ENCODE measurements at regions not wholly inside any gene's neighbourhood (a gene's known extent, or its start where the extent isn't known, plus 50 kb on each side); places are given as distances from the start of the nearest gene placed in this dataset.

DNA sequence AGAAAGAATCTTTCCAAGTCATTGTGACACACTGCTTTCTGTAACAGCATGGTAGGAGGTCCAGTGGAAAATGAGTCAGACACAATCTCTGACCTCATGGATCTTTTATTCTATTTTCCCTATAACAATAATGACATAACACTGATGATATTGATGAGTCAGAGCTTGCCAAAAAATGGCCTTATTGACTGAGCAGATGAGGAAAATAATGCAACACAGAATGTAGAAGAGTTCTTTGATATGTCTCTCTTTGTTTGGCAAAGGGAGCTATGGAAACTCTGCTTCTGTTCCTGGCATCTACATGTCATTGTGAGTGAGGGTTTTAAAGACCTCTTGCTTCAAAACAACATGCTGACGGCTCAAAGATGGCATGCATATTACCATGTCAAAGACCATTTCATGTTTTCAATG is 443.1 kb upstream of the ZNF608 start:
- TF ChIP-seq, protein P1, sequence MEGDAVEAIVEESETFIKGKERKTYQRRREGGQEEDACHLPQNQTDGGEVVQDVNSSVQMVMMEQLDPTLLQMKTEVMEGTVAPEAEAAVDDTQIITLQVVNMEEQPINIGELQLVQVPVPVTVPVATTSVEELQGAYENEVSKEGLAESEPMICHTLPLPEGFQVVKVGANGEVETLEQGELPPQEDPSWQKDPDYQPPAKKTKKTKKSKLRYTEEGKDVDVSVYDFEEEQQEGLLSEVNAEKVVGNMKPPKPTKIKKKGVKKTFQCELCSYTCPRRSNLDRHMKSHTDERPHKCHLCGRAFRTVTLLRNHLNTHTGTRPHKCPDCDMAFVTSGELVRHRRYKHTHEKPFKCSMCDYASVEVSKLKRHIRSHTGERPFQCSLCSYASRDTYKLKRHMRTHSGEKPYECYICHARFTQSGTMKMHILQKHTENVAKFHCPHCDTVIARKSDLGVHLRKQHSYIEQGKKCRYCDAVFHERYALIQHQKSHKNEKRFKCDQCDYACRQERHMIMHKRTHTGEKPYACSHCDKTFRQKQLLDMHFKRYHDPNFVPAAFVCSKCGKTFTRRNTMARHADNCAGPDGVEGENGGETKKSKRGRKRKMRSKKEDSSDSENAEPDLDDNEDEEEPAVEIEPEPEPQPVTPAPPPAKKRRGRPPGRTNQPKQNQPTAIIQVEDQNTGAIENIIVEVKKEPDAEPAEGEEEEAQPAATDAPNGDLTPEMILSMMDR (conservative IDR thresholded peaks at IDR 0.05): no peak
- no peak overlapping the region for H3K27ac ChIP-seq

DNA sequence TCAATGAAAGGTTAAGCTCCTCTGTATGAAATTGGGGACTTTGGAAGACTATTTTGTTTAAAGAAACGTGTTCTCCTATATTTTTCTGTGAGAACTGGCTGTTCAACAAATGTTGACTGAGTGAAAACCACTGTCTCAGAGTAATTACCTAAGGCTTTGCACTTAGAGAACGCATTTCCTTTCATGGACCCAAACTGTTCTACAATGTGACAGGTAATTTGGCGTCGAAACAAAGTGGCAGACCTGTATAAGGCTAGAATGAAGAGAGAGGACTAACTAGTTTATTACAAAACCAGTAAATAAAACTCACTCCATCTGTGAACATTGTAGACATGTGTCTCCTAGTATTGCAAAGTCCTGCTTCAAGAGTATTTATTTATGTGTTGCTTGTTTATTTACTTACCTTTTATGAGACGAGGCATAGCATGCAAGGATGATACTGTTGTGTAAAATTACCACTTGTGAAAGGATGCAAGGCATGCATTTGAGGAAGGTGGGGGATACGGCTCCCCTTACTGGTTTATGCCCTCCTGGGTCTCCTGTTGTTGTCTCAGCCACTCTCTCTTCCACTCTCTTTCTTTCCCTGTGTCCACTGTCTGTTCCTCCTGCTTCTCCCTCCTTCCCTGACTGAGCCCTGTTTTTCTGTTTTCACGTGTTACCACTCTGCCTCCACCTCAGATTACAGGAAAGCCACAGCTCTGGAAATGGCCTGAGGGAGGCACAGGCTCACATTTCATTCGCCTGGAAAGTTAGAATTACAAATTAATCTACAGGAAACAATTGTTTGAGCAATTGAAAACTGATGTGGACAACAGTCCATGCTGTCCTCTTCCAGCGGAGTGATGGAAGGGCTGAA is 444.0 kb upstream of the ZNF608 start:
- peak overlapping the region; percentile 21; the same call in 1 of the 2 replicates for H3K27ac ChIP-seq
- TF ChIP-seq, protein P1 (conservative IDR thresholded peaks at IDR 0.05): no peak

DNA sequence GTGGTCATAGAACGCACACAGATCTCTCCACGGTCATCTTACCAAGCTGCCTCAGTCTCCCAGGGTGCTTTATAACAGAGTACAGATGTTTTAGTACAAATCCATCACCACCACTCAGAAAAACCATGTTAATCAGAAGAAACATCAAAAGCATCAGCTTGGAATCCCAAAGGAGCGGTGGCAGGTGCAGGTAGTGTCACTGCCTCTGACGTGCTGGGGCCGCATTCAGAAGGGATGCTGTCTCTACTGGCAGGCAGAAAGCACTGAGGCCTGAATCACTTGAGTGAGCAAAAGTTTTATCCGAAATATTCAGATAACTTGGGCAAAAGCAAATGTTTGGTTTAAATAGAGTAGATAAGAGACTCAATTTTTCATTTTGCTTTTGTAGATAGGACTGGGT is 448.4 kb upstream of the ZNF608 start:
- TF ChIP-seq, protein P1 (conservative IDR thresholded peaks at IDR 0.05): no peak

DNA sequence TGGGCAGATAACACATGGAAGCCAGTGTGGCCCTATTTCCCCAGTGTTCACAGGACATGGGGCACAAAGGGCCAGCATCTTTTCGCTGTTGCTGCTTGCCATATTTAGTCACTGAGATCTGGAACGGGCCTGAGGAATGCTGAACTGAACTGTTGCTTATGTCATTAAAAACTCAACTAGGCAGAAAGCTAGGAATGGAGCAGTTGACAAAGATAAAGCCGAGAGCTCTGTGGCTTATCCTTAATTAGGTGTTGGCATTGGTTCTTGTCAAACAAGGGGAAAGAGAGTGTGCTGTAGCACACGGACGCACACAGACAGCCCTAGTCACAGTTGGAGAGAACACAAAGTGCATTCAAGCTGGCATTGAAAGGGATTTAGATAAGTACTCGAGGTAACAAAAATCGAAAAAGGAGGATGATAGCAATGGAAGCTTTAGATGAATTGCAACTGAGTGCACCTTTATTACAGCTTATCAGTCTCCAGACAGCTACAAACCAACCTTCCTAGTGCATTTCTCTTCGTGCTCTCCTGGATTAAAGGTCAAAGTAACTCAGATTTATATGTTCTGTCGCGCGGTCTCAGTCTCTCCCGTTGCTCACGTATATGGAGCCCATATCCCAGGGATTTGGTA is 450.2 kb upstream of the ZNF608 start:
- H3K27ac ChIP-seq: peak overlapping the region; percentile 60
- TF ChIP-seq, protein P1 (conservative IDR thresholded peaks at IDR 0.05): no peak

More for the DNA sequence above, 448.4 kb upstream of the ZNF608 start:
- no peak overlapping the region for H3K27ac ChIP-seq

DNA sequence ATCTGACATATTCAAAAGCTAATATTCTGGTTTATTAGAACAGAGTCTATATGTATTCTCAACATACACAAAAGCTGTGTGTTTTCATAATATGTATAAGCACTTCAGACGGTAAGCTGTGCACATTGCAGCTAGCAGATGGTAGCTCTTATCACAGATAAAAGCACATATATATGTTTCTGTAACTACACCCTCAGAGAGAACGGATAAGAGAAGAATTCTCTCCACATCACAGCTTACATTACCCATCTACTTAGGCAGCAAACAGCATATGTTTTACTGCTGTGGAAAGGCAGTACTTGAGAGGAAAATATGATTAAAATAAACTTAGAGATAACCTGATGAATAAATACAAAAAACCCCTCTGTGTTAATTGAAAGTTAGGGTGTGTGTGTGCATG is 450.9 kb upstream of the ZNF608 start:
- TF ChIP-seq, protein P1 (conservative IDR thresholded peaks at IDR 0.05): no peak
- H3K27ac ChIP-seq: peak overlapping the region; percentile 60

DNA sequence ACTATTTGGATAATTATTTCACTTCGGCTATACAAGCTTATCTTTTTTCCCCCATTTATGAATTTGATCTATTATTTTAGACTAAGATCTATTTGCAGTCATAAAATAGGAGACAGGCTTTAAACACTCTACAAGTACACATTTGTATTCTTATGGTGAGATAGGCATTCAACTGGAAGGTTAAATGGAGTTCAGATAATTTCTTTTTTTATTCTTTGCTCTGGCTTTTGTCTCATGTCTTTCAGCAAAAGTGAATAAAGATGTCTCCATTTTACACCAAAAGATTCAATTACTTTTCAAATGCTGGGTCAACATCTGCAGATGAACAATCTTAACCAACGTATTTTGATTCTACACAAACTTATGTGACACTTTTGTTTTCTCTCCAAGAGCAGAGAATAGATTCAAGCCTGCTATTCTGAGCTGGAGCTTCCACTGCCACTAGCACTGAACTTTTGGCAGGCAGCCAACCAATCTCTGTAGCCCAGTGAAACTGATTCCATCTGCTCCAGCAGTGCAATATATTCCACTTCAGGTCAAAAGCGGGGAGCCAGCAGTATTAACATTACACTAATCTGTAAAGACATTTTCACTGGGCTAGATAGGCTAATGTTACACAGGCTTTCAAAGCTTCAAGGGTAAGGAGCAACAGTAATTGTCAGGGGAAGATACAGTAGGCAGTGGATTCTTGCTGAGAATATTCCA is 452.0 kb upstream of the ZNF608 start:
- peak overlapping the region; percentile 40 for H3K27ac ChIP-seq
- TF ChIP-seq, protein P1 (conservative IDR thresholded peaks at IDR 0.05): no peak

DNA sequence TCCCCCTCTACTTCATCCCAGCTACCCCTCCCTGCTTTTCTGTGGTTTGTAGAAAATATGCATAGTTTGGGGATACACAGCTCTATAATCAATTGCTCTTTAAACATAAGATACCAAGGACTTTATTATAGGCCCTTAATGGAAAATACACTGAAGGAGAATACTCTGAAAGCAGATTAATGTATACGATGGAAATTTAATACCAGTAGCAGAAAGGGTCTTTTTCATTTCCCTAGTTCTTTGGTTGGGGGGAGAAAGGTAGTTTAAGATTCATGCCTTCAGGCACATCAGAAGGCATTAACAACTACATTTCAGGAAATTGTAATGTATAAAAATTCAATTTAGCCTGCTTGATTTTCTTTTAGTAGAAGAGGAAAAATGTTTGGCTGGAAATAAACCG is 452.9 kb upstream of the ZNF608 start:
- peak overlapping the region; percentile 40 for H3K27ac ChIP-seq
- TF ChIP-seq, protein P1 (conservative IDR thresholded peaks at IDR 0.05): no peak

Measured in VCaP (cell line).